Skin epidermis (tissue), 12 donors: ENCODE measurements at regions not wholly inside any gene's neighbourhood (a gene's known extent, or its start where the extent isn't known, plus 50 kb on each side); places are given as distances from the start of the nearest gene placed in this dataset.

Experiments used
- H3K27ac ChIP-seq, 21 experiments: fragments of 200-600 bp; sonication (generic) in 11 of 21; one replicate each; pipeline ENCODE4 v1.5.0; 2020; ENCODE audit warnings: mild to moderate bottlenecking in 3 of 21, inconsistent platforms in 2 of 21, moderate library complexity in 2 of 21
- H3K4me3 ChIP-seq, 7 experiments: fragments of 200-600 bp; sonication (generic) in 2 of 7; one replicate each; pipeline ENCODE4 v1.5.0; 2020; ENCODE audit warnings: inconsistent platforms in 2 of 7, mild to moderate bottlenecking in 2 of 7, moderate library complexity in 1 of 7

- Histone ChIP-seq H3K4me3 (no peak overlapping the region), H3K27ac (peak overlapping the region in 18 of 21 experiments; percentile 2 to 77 (median 62))
Measured at GRCh38 chr7:47669178-47669891, 87.4 kb upstream of the TNS3 start.

GRCh38 chr7:47666164-47666862 lies 84.4 kb upstream of the TNS3 start:
- Histone ChIP-seq H3K27ac (peak overlapping the region in 1 of 21 experiments; percentile 24), H3K4me3 (no peak overlapping the region)

- no peak overlapping the region for H3K4me3 ChIP-seq
- H3K27ac ChIP-seq = no peak overlapping the region
Measured at GRCh38 chr7:47664650-47665195, 82.8 kb upstream of the TNS3 start.

- no peak overlapping the region for H3K27ac ChIP-seq
- H3K4me3 ChIP-seq = no peak overlapping the region
Measured at GRCh38 chr7:47663851-47664250, 81.9 kb upstream of the TNS3 start.

GRCh38 chr7:47663213-47663612 lies 81.3 kb upstream of the TNS3 start:
- no peak overlapping the region for H3K4me3 ChIP-seq

GRCh38 chr7:47661051-47661714 lies 79.3 kb upstream of the TNS3 start:
- no peak overlapping the region for H3K27ac ChIP-seq
- H3K4me3 ChIP-seq = no peak overlapping the region

More at GRCh38 chr7:47663213-47663612, 81.3 kb upstream of the TNS3 start:
- H3K27ac ChIP-seq = no peak overlapping the region

GRCh38 chr7:47659664-47660462 lies 78.0 kb upstream of the TNS3 start:
- no peak overlapping the region for H3K4me3 ChIP-seq
- no peak overlapping the region for H3K27ac ChIP-seq

- Histone ChIP-seq H3K27ac (no peak overlapping the region), H3K4me3 (no peak overlapping the region)
Measured at GRCh38 chr7:47658886-47659635, 77.2 kb upstream of the TNS3 start.

GRCh38 chr7:47657126-47657525 lies 75.2 kb upstream of the TNS3 start:
- Histone ChIP-seq H3K27ac (no peak overlapping the region), H3K4me3 (no peak overlapping the region)

- H3K27ac ChIP-seq = peak overlapping the region in 7 of 21 experiments; percentile 2 to 66 (median 25)
Measured at GRCh38 chr7:47654672-47655298, 72.9 kb upstream of the TNS3 start.

GRCh38 chr7:47653550-47654411 lies 71.9 kb upstream of the TNS3 start:
- peak overlapping the region in 2 of 21 experiments; percentile 6 to 11 for H3K27ac ChIP-seq

More at GRCh38 chr7:47654672-47655298, 72.9 kb upstream of the TNS3 start:
- H3K4me3 ChIP-seq = no peak overlapping the region

GRCh38 chr7:47652591-47652990 lies 70.7 kb upstream of the TNS3 start:
- H3K27ac ChIP-seq = no peak overlapping the region
- no peak overlapping the region for H3K4me3 ChIP-seq

More at GRCh38 chr7:47653550-47654411, 71.9 kb upstream of the TNS3 start:
- no peak overlapping the region for H3K4me3 ChIP-seq

GRCh38 chr7:47651355-47652317 lies 69.7 kb upstream of the TNS3 start:
- Histone ChIP-seq H3K4me3 (no peak overlapping the region), H3K27ac (peak overlapping the region in 1 of 21 experiments; percentile 30)

- H3K4me3 ChIP-seq = no peak overlapping the region
- H3K27ac ChIP-seq = no peak overlapping the region
Measured at GRCh38 chr7:47649919-47650318, 68.0 kb upstream of the TNS3 start.

GRCh38 chr7:47648275-47648925 lies 66.5 kb upstream of the TNS3 start:
- no peak overlapping the region for H3K4me3 ChIP-seq
- peak overlapping the region in 3 of 21 experiments; percentile 26 to 51 (median 29) for H3K27ac ChIP-seq

- peak overlapping the region in 3 of 21 experiments; percentile 3 to 51 (median 29) for H3K27ac ChIP-seq
- no peak overlapping the region for H3K4me3 ChIP-seq
Measured at GRCh38 chr7:47647918-47648250, 66.0 kb upstream of the TNS3 start.
